Fibroblast of the aortic adventitia (primary cell): ENCODE measurements at regions not wholly inside any gene's neighbourhood (a gene's known extent, or its start where the extent isn't known, plus 50 kb on each side); places are given as distances from the start of the nearest gene placed in this dataset.

Source experiments
- DNase-seq: peaks from one replicate; pipeline ENCODE4 v3.0.0-alpha.2; 2010; ENCODE audit warnings: low read depth
- H3K4me3 ChIP-seq: 2 replicates; pipeline ENCODE4 v1.5.1; 2011; ENCODE audit warnings: low read depth, mild to moderate bottlenecking, control low read depth, low read length, moderate library complexity
- CTCF ChIP-seq: IDR thresholded peaks from 2 replicates; pipeline ENCODE4 v1.5.1; 2011; ENCODE audit warnings: mild to moderate bottlenecking, low read length, control low read depth, inconsistent platforms; ENCODE audit not compliant: insufficient read depth

GRCh38 chr9:3704890-3705289 lies 179.1 kb upstream of the RFX3 start:
- no peak for DNase-seq
- no peak for TF ChIP-seq CTCF
- no peak overlapping the region for H3K4me3 ChIP-seq

- no peak overlapping the region for H3K4me3 ChIP-seq
- no peak for DNase-seq
Measured at GRCh38 chr9:3700772-3701171, 175.0 kb upstream of the RFX3 start.

GRCh38 chr9:3699883-3700282 lies 174.1 kb upstream of the RFX3 start:
- DNase-seq = no peak
- no peak for TF ChIP-seq CTCF
- H3K4me3 ChIP-seq = no peak overlapping the region

More at GRCh38 chr9:3700772-3701171, 175.0 kb upstream of the RFX3 start:
- no peak for TF ChIP-seq CTCF

- no peak overlapping the region for H3K4me3 ChIP-seq
- TF ChIP-seq CTCF = no peak
- DNase-seq = no peak
Measured at GRCh38 chr9:3698531-3698930, 172.7 kb upstream of the RFX3 start.

- no peak for TF ChIP-seq CTCF
- H3K4me3 ChIP-seq = no peak overlapping the region
- DNase-seq = no peak
Measured at GRCh38 chr9:3698076-3698475, 172.3 kb upstream of the RFX3 start.

GRCh38 chr9:3696368-3696767 lies 170.6 kb upstream of the RFX3 start:
- H3K4me3 ChIP-seq = no peak overlapping the region
- DNase-seq = no peak
- no peak for TF ChIP-seq CTCF

- DNase-seq = no peak
- H3K4me3 ChIP-seq = no peak overlapping the region
- no peak for TF ChIP-seq CTCF
Measured at GRCh38 chr9:3692606-3693005, 166.8 kb upstream of the RFX3 start.
